H1 (cell line): ENCODE measurements at regions not wholly inside any gene's neighbourhood (a gene's known extent, or its start where the extent isn't known, plus 50 kb on each side); places are given as distances from the start of the nearest gene placed in this dataset.

Source experiments
- CTCF ChIA-PET: fragments of 300-600 bp; sonication (Branson Sonifier 250); formaldehyde crosslinking; loops from one replicate; lab custom pipeline; 2021; ENCODE audit not compliant: partially characterized antibody; lab: Charles Lee
- POLR2A ChIA-PET: fragments of 300-600 bp; sonication (Branson Sonifier 250); formaldehyde crosslinking; loops from one replicate; lab custom pipeline; 2021; ENCODE audit warnings: inconsistent platforms; ENCODE audit not compliant: partially characterized antibody; lab: Charles Lee
- DNase-seq, 2 experiments: peaks; one replicate each; pipeline versions ENCODE4 v3.0.0 to v3.0.0-alpha.2; 2010 to 2022; ENCODE audit warnings: low spot score in 2 of 2, low read depth in 1 of 2, mixed read lengths in 1 of 2
- FAIRE-seq: peaks from 2 replicates; lab custom pipeline; 2011; peaks lifted over from hg19 to GRCh38; lab: Jason Lieb, UNC
- H2AFZ ChIP-seq: 2 replicates; pipeline ENCODE4 v1.8.1; 2012; ENCODE audit warnings: low read length, inconsistent platforms
- H2AK5ac ChIP-seq: 2 replicates; pipeline ENCODE4 v1.6.1; 2013; ENCODE audit warnings: low read depth, low read length
- H2BK120ac ChIP-seq: replicated peaks from 2 replicates; pipeline ENCODE3; 2013; ENCODE audit warnings: low read depth, low read length, inconsistent platforms
- H2BK12ac ChIP-seq: 2 replicates; pipeline ENCODE4 v1.6.1; 2013; ENCODE audit warnings: low read depth, low read length
- H2BK15ac ChIP-seq: 2 replicates; pipeline ENCODE4 v1.6.1; 2013; ENCODE audit warnings: low read length
- H2BK20ac ChIP-seq: 2 replicates; pipeline ENCODE4 v1.6.1; 2013; ENCODE audit warnings: low read length
- H2BK5ac ChIP-seq: 2 replicates; pipeline ENCODE4 v1.6.1; 2013; ENCODE audit warnings: low read depth, low read length
- H3K14ac ChIP-seq: 2 replicates; pipeline ENCODE4 v1.6.1; 2013; ENCODE audit warnings: inconsistent platforms; ENCODE audit not compliant: insufficient read length
- H3K18ac ChIP-seq: 2 replicates; pipeline ENCODE4 v1.6.1; 2013; ENCODE audit warnings: low read length; ENCODE audit errors: extremely low read depth
- H3K23ac ChIP-seq: 2 replicates; pipeline ENCODE4 v1.6.1; 2013; ENCODE audit warnings: inconsistent platforms; ENCODE audit not compliant: insufficient read length
- H3K23me2 ChIP-seq: 2 replicates; pipeline ENCODE4 v1.6.1; 2013; ENCODE audit warnings: low read depth, low read length
- H3K27ac ChIP-seq: 2 replicates; pipeline ENCODE4 v1.6.1; 2011; ENCODE audit warnings: low read depth, low read length, inconsistent platforms
- H3K27me3 ChIP-seq, 4 experiments: replicated peaks in 1 of 4; 1 replicate in 1 of 4; 2 replicates in 3 of 4; pipeline versions ENCODE4 v1.6.1 to v1.8.1; 2011 to 2013; ENCODE audit warnings: low read length in 3 of 4, mild to moderate bottlenecking in 3 of 4, inconsistent platforms in 2 of 4, mixed read lengths in 2 of 4, moderate library complexity in 1 of 4; ENCODE audit not compliant: control insufficient read depth in 3 of 4, insufficient read depth in 3 of 4; ENCODE audit errors: extremely low read depth in 1 of 4
- H3K36me3 ChIP-seq, 4 experiments: 2 replicates each; pipeline versions ENCODE4 v1.6.1 to v1.8.1; 2011 to 2013; ENCODE audit warnings: mild to moderate bottlenecking in 4 of 4, low read length in 3 of 4, moderate library complexity in 2 of 4, control low read depth in 1 of 4, inconsistent platforms in 1 of 4; ENCODE audit not compliant: insufficient read depth in 4 of 4, control insufficient read depth in 2 of 4
- H3K4ac ChIP-seq: replicated peaks from 2 replicates; pipeline ENCODE3; 2013; ENCODE audit warnings: low read length, low read depth, mixed read lengths, inconsistent platforms; ENCODE audit not compliant: insufficient read length
- H3K4me1 ChIP-seq, 4 experiments: replicated peaks in 1 of 4; 1 replicate in 1 of 4; 2 replicates in 3 of 4; pipeline versions ENCODE4 v1.6.1 to v1.8.1; 2011 to 2013; ENCODE audit warnings: low read length in 3 of 4, inconsistent platforms in 2 of 4, mixed read lengths in 1 of 4; ENCODE audit not compliant: insufficient read depth in 4 of 4, control insufficient read depth in 3 of 4
- H3K4me2 ChIP-seq, 2 experiments: 2 replicates each; pipeline versions ENCODE4 v1.6.1 to v1.8.1; 2011 to 2013; ENCODE audit warnings: low read depth in 2 of 2, low read length in 2 of 2, control low read depth in 1 of 2, inconsistent platforms in 1 of 2, mild to moderate bottlenecking in 1 of 2; ENCODE audit not compliant: insufficient read depth in 1 of 2
- H3K4me3 ChIP-seq, 4 experiments: fragments of 200-600, 300-600 bp in 1 of 4; sonication (generic), shearing (Covaris generic), sonication (Bioruptor Twin) in 1 of 4; 2 replicates each; pipeline versions ENCODE4 v1.5.1 to v1.8.1; 2011 to 2016; ENCODE audit warnings: low read length in 4 of 4, low read depth in 3 of 4, control low read depth in 2 of 4, inconsistent platforms in 2 of 4, mild to moderate bottlenecking in 2 of 4, mixed read lengths in 1 of 4, moderate library complexity in 1 of 4; ENCODE audit not compliant: insufficient read depth in 2 of 4; ENCODE audit errors: extremely low read depth in 1 of 4
- H3K56ac ChIP-seq: replicated peaks from 2 replicates; pipeline ENCODE3; 2013; ENCODE audit warnings: low read depth, mild to moderate bottlenecking, mixed read lengths, low read length, inconsistent platforms; ENCODE audit not compliant: insufficient read length
- H3K79me1 ChIP-seq: 2 replicates; pipeline ENCODE4 v1.6.1; 2013; ENCODE audit warnings: low read depth, low read length, control low read depth
- H3K79me2 ChIP-seq, 2 experiments: 2 replicates each; pipeline versions ENCODE4 v1.6.1 to v1.8.1; 2012 to 2013; ENCODE audit warnings: low read length in 2 of 2, mild to moderate bottlenecking in 2 of 2, inconsistent platforms in 1 of 2; ENCODE audit not compliant: insufficient read depth in 2 of 2, control insufficient read depth in 1 of 2
- H3K9ac ChIP-seq, 4 experiments: replicated peaks in 1 of 4; 1 replicate in 1 of 4; 2 replicates in 3 of 4; pipeline versions ENCODE4 v1.6.1 to v1.8.1; 2011 to 2013; ENCODE audit warnings: low read depth in 3 of 4, low read length in 3 of 4, control low read depth in 2 of 4, mild to moderate bottlenecking in 2 of 4, moderate library complexity in 2 of 4, inconsistent platforms in 1 of 4; ENCODE audit errors: extremely low read depth in 1 of 4
- H3K9me3 ChIP-seq, 2 experiments: 2 replicates each; pipeline versions ENCODE4 v1.6.1 to v1.8.1; 2012 to 2013; ENCODE audit warnings: mild to moderate bottlenecking in 2 of 2, moderate library complexity in 2 of 2, control low read depth in 1 of 2, inconsistent platforms in 1 of 2, low read depth in 1 of 2, low read length in 1 of 2, mixed read lengths in 1 of 2; ENCODE audit not compliant: insufficient read depth in 2 of 2
- H4K20me1 ChIP-seq, 2 experiments: replicated peaks in 1 of 2; 2 replicates each; pipeline versions ENCODE3 to v1.8.1; 2011 to 2013; ENCODE audit warnings: inconsistent platforms in 2 of 2, low read length in 2 of 2, mild to moderate bottlenecking in 1 of 2; ENCODE audit not compliant: insufficient read depth in 2 of 2, control insufficient read depth in 1 of 2
- H4K5ac ChIP-seq: 2 replicates; pipeline ENCODE4 v1.6.1; 2013; ENCODE audit warnings: low read length, low read depth, mixed read lengths, inconsistent platforms; ENCODE audit not compliant: insufficient read length
- H4K8ac ChIP-seq: 2 replicates; pipeline ENCODE4 v1.8.0; 2013; ENCODE audit warnings: mild to moderate bottlenecking, moderate library complexity, low read length, inconsistent platforms; ENCODE audit not compliant: insufficient read depth; ENCODE audit errors: extremely low read depth
- H4K91ac ChIP-seq: replicated peaks from 2 replicates; pipeline ENCODE3; 2013; ENCODE audit warnings: low read length, mixed read lengths, inconsistent platforms; ENCODE audit not compliant: insufficient read length
- EP300 ChIP-seq, 2 experiments: IDR thresholded peaks; 1 replicate in 1 of 2; 2 replicates in 1 of 2; pipeline ENCODE4 v1.6.1; 2011 to 2012; ENCODE audit warnings: low read depth in 2 of 2, low read length in 2 of 2, mild to moderate bottlenecking in 2 of 2, borderline replicate concordance in 1 of 2, inconsistent platforms in 1 of 2, moderate library complexity in 1 of 2
- SP4 ChIP-seq: IDR thresholded peaks from 2 replicates; pipeline ENCODE4 v1.6.1; 2012; ENCODE audit warnings: low read length, inconsistent platforms
- TCF12 ChIP-seq: IDR thresholded peaks from 2 replicates; pipeline ENCODE4 v1.6.1; 2011; ENCODE audit warnings: low read depth, mild to moderate bottlenecking, low read length
- WGBS, 2 experiments: shearing (Covaris generic) in 1 of 2; methylation state at CpG; one replicate each; pipeline versions ENCODE4 v1.1.6 to v1.1.7; 2013 to 2015; ENCODE audit warnings: low lambda C conversion rate in 2 of 2, mixed read lengths in 2 of 2, inconsistent platforms in 1 of 2, low coverage in 1 of 2, missing lambda C conversion rate in 1 of 2; ENCODE audit not compliant: insufficient replicate concordance in 2 of 2, insufficient coverage in 1 of 2, insufficient read length in 1 of 2; ENCODE audit errors: extremely low coverage in 1 of 2, missing lambda C conversion rate in 1 of 2; 5-methylcytosine and 5-hydroxymethylcytosine counted together

- H3K23ac ChIP-seq: no peak overlapping the region
- H3K4me1 ChIP-seq: peaks cover 0 to 4% (median 0%) of the 10 kb centered on the region in 4 experiments; a peak in 2 of 7 replicates
- no peak overlapping the region for H3K56ac ChIP-seq
- H3K23me2 ChIP-seq: no peaks in the 10 kb centered on the region; the same call in 1 of the 2 replicates
- no peak overlapping the region for H2AK5ac ChIP-seq
- DNase-seq (no peak), FAIRE-seq (no peak)
- no peak overlapping the region for H3K18ac ChIP-seq
- ChIA-PET CTCF (interaction anchor here (3.5 kb wide), 1 partner anchor 18 kb away, joined by 13 read pairs; no protein-coding TSS in a partner anchor), POLR2A (no interaction called here)
- no peaks in the 10 kb centered on the region for H3K36me3 ChIP-seq
- H3K27ac ChIP-seq: no peak overlapping the region
- H2BK120ac ChIP-seq: no peak overlapping the region
- no peaks in the 10 kb centered on the region for H3K79me1 ChIP-seq
- H2BK15ac ChIP-seq: no peak overlapping the region
- H3K9ac ChIP-seq: no peak overlapping the region
- no peak overlapping the region for H3K14ac ChIP-seq
- H3K79me2 ChIP-seq: no peaks in the 10 kb centered on the region
- WGBS, 2 experiments: 96% methylated on average over 3 of the region's 4 CpGs; no CpG with 5 or more reads in 1 of the 2 experiments
- H2BK12ac ChIP-seq: no peak overlapping the region
- no peaks in the 10 kb centered on the region; a peak in 1 of 7 replicates for H3K27me3 ChIP-seq
- no peak overlapping the region for H4K8ac ChIP-seq
- H3K4ac ChIP-seq: no peak overlapping the region
- no peak overlapping the region for H4K5ac ChIP-seq
- H2BK20ac ChIP-seq: no peak overlapping the region
- no peaks in the 10 kb centered on the region for H3K9me3 ChIP-seq
- no peak overlapping the region for H3K4me2 ChIP-seq
- H4K91ac ChIP-seq: no peak overlapping the region
- H2AFZ ChIP-seq: no peak overlapping the region
- no peaks in the 10 kb centered on the region for H4K20me1 ChIP-seq
- H3K4me3 ChIP-seq: no peak overlapping the region
- H2BK5ac ChIP-seq: no peak overlapping the region
- no peak for TF ChIP-seq EP300 (IDR thresholded peaks at IDR 0.05; ENCODE audit: borderline replicate concordance in 1 of 2, low read depth in 2 of 2, low read length in 2 of 2)
- no peak for TF ChIP-seq TCF12
- no peak for TF ChIP-seq SP4
These were observed 65.5 kb downstream of the SYF2 start for GRCh38 chr1:25166847-25167246.
